CD8-positive, alpha-beta memory T cell (primary cell): ENCODE measurements at regions not wholly inside any gene's neighbourhood (a gene's known extent, or its start where the extent isn't known, plus 50 kb on each side); places are given as distances from the start of the nearest gene placed in this dataset.
"Not testable (repeated sequence)": the region's sequence is repeated elsewhere in the genome, so short reads cannot be mapped to it uniquely, and the experiment has no call there.

ENCODE experiments used
- CTCF ChIA-PET: fragments of 350-600 bp; sonication (Branson Sonifier 250); formaldehyde crosslinking; loops from one replicate; lab custom pipeline; 2021; ENCODE audit warnings: antibody characterized with exemption; lab: Charles Lee
- POLR2A ChIA-PET: fragments of 350-600 bp; sonication (Branson Sonifier 250); formaldehyde crosslinking; loops from one replicate; lab custom pipeline; 2021; ENCODE audit warnings: antibody characterized with exemption; lab: Charles Lee
- DNase-seq, 5 donors: peaks; one replicate each; pipeline versions ENCODE4 v3.0.0 to v3.0.0-alpha.2; 2020 to 2022; ENCODE audit warnings: mixed read lengths in 1 of 5
- H3K27ac ChIP-seq: one replicate; pipeline ENCODE4 v1.7.0; 2013; ENCODE audit warnings: low read depth, mild to moderate bottlenecking, low read length, moderate library complexity
- H3K27me3 ChIP-seq: 2 replicates; pipeline ENCODE4 v1.7.0; 2013; ENCODE audit warnings: low read length, mild to moderate bottlenecking; ENCODE audit not compliant: insufficient read depth, poor library complexity, severe bottlenecking
- H3K36me3 ChIP-seq: 2 replicates; pipeline ENCODE4 v1.7.0; 2013; ENCODE audit warnings: mild to moderate bottlenecking, low read length, moderate library complexity; ENCODE audit not compliant: insufficient read depth
- H3K4me1 ChIP-seq: 2 replicates; pipeline ENCODE4 v1.7.0; 2013; ENCODE audit warnings: mild to moderate bottlenecking, low read length, moderate library complexity; ENCODE audit not compliant: insufficient read depth
- H3K4me3 ChIP-seq: 2 replicates; pipeline ENCODE4 v1.7.0; 2013; ENCODE audit warnings: mild to moderate bottlenecking, low read length
- H3K9me3 ChIP-seq: 2 replicates; pipeline ENCODE4 v1.7.0; 2013; ENCODE audit warnings: mild to moderate bottlenecking, low read length
- H3K27ac Mint-ChIP-seq, 8 donors: one replicate each; pipeline ENCODE4 v1.8.0; 2020 to 2021; ENCODE audit warnings: mixed read lengths in 8 of 8, mild to moderate bottlenecking in 6 of 8, inconsistent platforms in 3 of 8, moderate library complexity in 3 of 8
- H3K27me3 Mint-ChIP-seq, 2 donors: one replicate each; pipeline ENCODE4 v1.8.0; 2020 to 2021; ENCODE audit warnings: mixed read lengths in 2 of 2, mild to moderate bottlenecking in 1 of 2, moderate library complexity in 1 of 2
- H3K36me3 Mint-ChIP-seq, 3 donors: one replicate each; pipeline ENCODE4 v1.8.0; 2020 to 2021; ENCODE audit warnings: mixed read lengths in 3 of 3, inconsistent platforms in 1 of 3, mild to moderate bottlenecking in 1 of 3
- H3K4me1 Mint-ChIP-seq, 3 donors: one replicate each; pipeline ENCODE4 v1.8.0; 2020 to 2021; ENCODE audit warnings: mixed read lengths in 3 of 3, inconsistent platforms in 1 of 3, mild to moderate bottlenecking in 1 of 3
- H3K4me3 Mint-ChIP-seq, 7 donors: one replicate each; pipeline ENCODE4 v1.8.0; 2020 to 2021; ENCODE audit warnings: mixed read lengths in 7 of 7, mild to moderate bottlenecking in 6 of 7, moderate library complexity in 4 of 7, inconsistent platforms in 2 of 7
- H3K9me3 Mint-ChIP-seq, 5 donors: one replicate each; pipeline ENCODE4 v1.8.0; 2020 to 2022; ENCODE audit warnings: mixed read lengths in 5 of 5, mild to moderate bottlenecking in 3 of 5, moderate library complexity in 2 of 5, inconsistent platforms in 1 of 5

- H3K9me3 Mint-ChIP-seq, result peaks cover 0 to 10% (median 1%) of the 10 kb centered on the region in 5 donors
- ChIA-PET CTCF (no interaction called here), POLR2A (no interaction called here)
Observed at GRCh38 chr10:81213370-81213769, 661.6 kb upstream of the NRG3 start.

GRCh38 chr10:81215498-81215897, 659.5 kb upstream of the NRG3 start:
- Mint-ChIP-seq H3K4me3 (no peak overlapping the region), H3K36me3 (no peaks in the 10 kb centered on the region), H3K27me3 (no peaks in the 10 kb centered on the region), H3K27ac (no peak overlapping the region), H3K4me1 (no peaks in the 10 kb centered on the region), H3K9me3 (peaks cover 0 to 4% (median under 1%) of the 10 kb centered on the region in 5 donors)
- H3K9me3 ChIP-seq, result no peaks in the 10 kb centered on the region
- H3K27ac ChIP-seq, result no peak overlapping the region
- no peaks in the 10 kb centered on the region for H3K4me1 ChIP-seq
- no peaks in the 10 kb centered on the region for H3K36me3 ChIP-seq
- H3K4me3 ChIP-seq, result no peak overlapping the region
- no peak for DNase-seq
- ChIA-PET CTCF (no interaction called here), POLR2A (no interaction called here)
- no peaks in the 10 kb centered on the region for H3K27me3 ChIP-seq

More at GRCh38 chr10:81213370-81213769, 661.6 kb upstream of the NRG3 start:
- Mint-ChIP-seq H3K36me3 (no peaks in the 10 kb centered on the region), H3K27ac (no peak overlapping the region), H3K4me1 (no peaks in the 10 kb centered on the region), H3K4me3 (no peak overlapping the region), H3K27me3 (no peaks in the 10 kb centered on the region)
- Histone ChIP-seq H3K27me3 (no peaks in the 10 kb centered on the region), H3K27ac (no peak overlapping the region), H3K9me3 (no peaks in the 10 kb centered on the region), H3K36me3 (no peaks in the 10 kb centered on the region), H3K4me3 (no peak overlapping the region), H3K4me1 (no peaks in the 10 kb centered on the region)
- DNase-seq, result no peak

- no peak for DNase-seq
- Mint-ChIP-seq H3K27ac (no peak overlapping the region), H3K4me1 (no peaks in the 10 kb centered on the region), H3K27me3 (no peaks in the 10 kb centered on the region), H3K36me3 (no peaks in the 10 kb centered on the region), H3K9me3 (peaks cover 0 to 4% (median 0%) of the 10 kb centered on the region in 5 donors), H3K4me3 (no peak overlapping the region)
- H3K4me3 ChIP-seq, result no peak overlapping the region
- ChIA-PET POLR2A (no interaction called here), CTCF (no interaction called here)
- no peaks in the 10 kb centered on the region for H3K4me1 ChIP-seq
- H3K36me3 ChIP-seq, result no peaks in the 10 kb centered on the region
- no peak overlapping the region for H3K27ac ChIP-seq
- no peaks in the 10 kb centered on the region for H3K9me3 ChIP-seq
- no peaks in the 10 kb centered on the region for H3K27me3 ChIP-seq
Observed at GRCh38 chr10:81216949-81217348, 658.0 kb upstream of the NRG3 start.

- CTCF ChIA-PET, result no interaction called here
- POLR2A ChIA-PET, result no interaction called here
- H3K4me3 ChIP-seq, result no peak overlapping the region
- Mint-ChIP-seq H3K9me3 (peaks cover 0 to 10% (median 4%) of the 10 kb centered on the region in 5 donors), H3K4me3 (no peak overlapping the region), H3K27ac (no peak overlapping the region), H3K4me1 (no peaks in the 10 kb centered on the region), H3K36me3 (no peaks in the 10 kb centered on the region), H3K27me3 (no peaks in the 10 kb centered on the region)
- no peaks in the 10 kb centered on the region for H3K9me3 ChIP-seq
- no peaks in the 10 kb centered on the region for H3K4me1 ChIP-seq
- H3K36me3 ChIP-seq, result no peaks in the 10 kb centered on the region
- no peaks in the 10 kb centered on the region for H3K27me3 ChIP-seq
- H3K27ac ChIP-seq, result no peak overlapping the region
- DNase-seq, result no peak
Observed at GRCh38 chr10:81218307-81218706, 656.7 kb upstream of the NRG3 start.

- Histone ChIP-seq H3K4me3 (no peak overlapping the region), H3K9me3 (no peaks in the 10 kb centered on the region), H3K27me3 (no peaks in the 10 kb centered on the region), H3K27ac (no peak overlapping the region), H3K4me1 (no peaks in the 10 kb centered on the region), H3K36me3 (no peaks in the 10 kb centered on the region)
- DNase-seq, result no peak
- CTCF ChIA-PET, result no interaction called here
- Mint-ChIP-seq H3K9me3 (peaks cover 2 to 19% (median 4%) of the 10 kb centered on the region in 5 donors), H3K36me3 (no peaks in the 10 kb centered on the region), H3K27me3 (no peaks in the 10 kb centered on the region), H3K4me1 (no peaks in the 10 kb centered on the region), H3K27ac (no peak overlapping the region), H3K4me3 (no peak overlapping the region)
- POLR2A ChIA-PET, result no interaction called here
Observed at GRCh38 chr10:81219758-81220157, 655.2 kb upstream of the NRG3 start.

GRCh38 chr10:81248886-81249285, 626.1 kb upstream of the NRG3 start:
- peaks cover 0 to 24% (median 8%) of the 10 kb centered on the region in 5 donors for H3K9me3 Mint-ChIP-seq
- H3K36me3 Mint-ChIP-seq, result no peaks in the 10 kb centered on the region
- Histone ChIP-seq H3K27ac (no peak overlapping the region), H3K36me3 (no peaks in the 10 kb centered on the region), H3K4me3 (no peak overlapping the region), H3K4me1 (no peaks in the 10 kb centered on the region), H3K27me3 (no peaks in the 10 kb centered on the region), H3K9me3 (no peaks in the 10 kb centered on the region)
- ChIA-PET CTCF (no interaction called here), POLR2A (no interaction called here)
- no peak overlapping the region for H3K4me3 Mint-ChIP-seq
- no peaks in the 10 kb centered on the region for H3K27me3 Mint-ChIP-seq
- DNase-seq, result no peak
- H3K4me1 Mint-ChIP-seq, result no peaks in the 10 kb centered on the region
- no peak overlapping the region for H3K27ac Mint-ChIP-seq

- Histone ChIP-seq H3K4me3 (no peak overlapping the region), H3K27ac (no peak overlapping the region), H3K4me1 (no peaks in the 10 kb centered on the region), H3K9me3 (no peaks in the 10 kb centered on the region), H3K27me3 (no peaks in the 10 kb centered on the region), H3K36me3 (no peaks in the 10 kb centered on the region)
- Mint-ChIP-seq H3K4me3 (no peak overlapping the region), H3K27me3 (no peaks in the 10 kb centered on the region), H3K27ac (no peak overlapping the region), H3K9me3 (peaks cover 0 to 21% (median 4%) of the 10 kb centered on the region in 5 donors), H3K36me3 (no peaks in the 10 kb centered on the region), H3K4me1 (no peaks in the 10 kb centered on the region)
- POLR2A ChIA-PET, result no interaction called here
- CTCF ChIA-PET, result no interaction called here
- DNase-seq, result no peak
Observed at GRCh38 chr10:81251457-81252115, 623.4 kb upstream of the NRG3 start.

- H3K9me3 ChIP-seq, CTCF ChIA-PET, H3K4me3 ChIP-seq, H3K36me3 Mint-ChIP-seq, H3K4me1 ChIP-seq, DNase-seq, POLR2A ChIA-PET, H3K27me3 ChIP-seq, H3K27ac Mint-ChIP-seq, H3K4me3 Mint-ChIP-seq, H3K27me3 Mint-ChIP-seq, H3K36me3 ChIP-seq, H3K27ac ChIP-seq, H3K4me1 Mint-ChIP-seq: not testable (repeated sequence)
- peaks cover 2 to 24% (median 14%) of the 10 kb centered on the region in 5 donors for H3K9me3 Mint-ChIP-seq
Observed at GRCh38 chr10:81264991-81265390, 610.0 kb upstream of the NRG3 start.
